GM18951 (cell line): ENCODE measurements at regions not wholly inside any gene's neighbourhood (a gene's known extent, or its start where the extent isn't known, plus 50 kb on each side); places are given as distances from the start of the nearest gene placed in this dataset.
"Not testable (repeated sequence)": the region's sequence is repeated elsewhere in the genome, so short reads cannot be mapped to it uniquely, and the experiment has no call there.

Experiments
- POLR2A ChIP-seq: IDR thresholded peaks from 4 replicates; pipeline ENCODE4 v1.6.1; 2011; ENCODE audit warnings: mild to moderate bottlenecking; ENCODE audit not compliant: insufficient read length, insufficient read depth; ENCODE audit errors: extremely low read depth
- in situ Hi-C: fragments of 300-500 bp; cut with MboI; formaldehyde crosslinking; loops from one replicate; pipeline ENCODE4 v1.12.0; 2022; ENCODE audit warnings: low sequenced_read_pairs, mixed read lengths, inconsistent platforms; ENCODE audit not compliant: unreplicated experiment

DNA sequence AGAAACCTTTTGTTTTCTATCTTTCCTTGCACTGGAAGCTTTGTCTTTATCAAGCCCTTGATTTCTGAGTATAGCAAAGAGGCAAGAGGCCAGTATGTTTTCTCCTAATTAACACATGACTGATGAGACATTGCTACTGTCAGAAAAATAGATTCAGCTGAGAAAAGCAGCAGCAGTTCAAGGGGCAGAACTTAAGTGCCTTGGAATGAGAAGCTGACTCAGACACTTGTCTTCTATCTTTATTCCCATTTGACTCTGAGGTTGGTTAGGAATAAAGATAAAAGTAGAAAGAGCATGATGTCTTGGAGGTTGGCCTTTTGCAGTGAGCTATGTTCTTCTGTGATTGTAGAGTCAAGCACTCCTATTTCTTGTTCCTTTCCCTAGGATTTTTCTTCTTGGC lies 79.1 kb upstream of the MAN1A1 start:
- in situ Hi-C loops: no loop called here

DNA sequence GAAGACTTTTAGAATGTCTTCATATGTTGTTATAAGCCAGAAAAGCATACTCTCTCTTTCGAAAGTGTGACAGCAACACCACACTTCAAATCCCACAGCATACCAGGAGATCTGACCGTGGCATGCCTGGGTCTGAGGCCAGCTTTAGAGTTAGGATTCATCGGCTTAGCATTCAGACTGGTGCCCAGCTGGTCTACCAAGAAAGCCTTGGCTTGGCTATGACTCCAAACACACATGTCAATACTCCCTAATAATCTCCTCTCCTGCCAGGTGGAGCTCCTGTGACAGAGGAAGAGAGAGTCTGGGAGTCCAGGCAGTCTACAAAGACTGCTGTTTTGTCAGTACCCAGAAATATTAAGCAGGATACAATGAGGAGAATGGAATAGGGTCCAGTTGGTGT lies 77.1 kb upstream of the MAN1A1 start:
- in situ Hi-C loops: no loop called here

More for the DNA sequence above, 79.1 kb upstream of the MAN1A1 start:
- TF ChIP-seq POLR2A: no peak

DNA sequence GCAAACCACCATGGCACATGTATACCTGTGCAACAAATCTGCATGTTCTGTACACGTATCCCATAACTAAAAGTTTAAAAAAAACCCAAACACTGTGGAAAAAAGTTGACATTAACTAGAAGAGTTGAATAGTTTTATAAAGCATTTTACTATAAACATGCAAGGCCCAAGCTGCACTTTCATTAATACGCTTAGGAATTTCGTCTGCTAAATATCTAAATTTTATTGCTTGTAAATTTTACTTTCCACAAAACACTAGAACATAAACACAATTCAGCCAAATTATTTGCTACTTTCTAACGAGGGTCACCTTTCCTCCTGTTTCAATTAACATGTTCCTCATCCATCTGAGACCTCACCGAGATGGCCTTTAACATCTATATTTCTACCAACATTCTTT lies 74.4 kb upstream of the MAN1A1 start:
- in situ Hi-C loops: no loop called here
- no peak for TF ChIP-seq POLR2A

More for the DNA sequence above, 77.1 kb upstream of the MAN1A1 start:
- no peak for TF ChIP-seq POLR2A

GRCh38 chr6:119418084-119418483 lies 68.5 kb upstream of the MAN1A1 start:
- in situ Hi-C loops: not testable (repeated sequence)

DNA sequence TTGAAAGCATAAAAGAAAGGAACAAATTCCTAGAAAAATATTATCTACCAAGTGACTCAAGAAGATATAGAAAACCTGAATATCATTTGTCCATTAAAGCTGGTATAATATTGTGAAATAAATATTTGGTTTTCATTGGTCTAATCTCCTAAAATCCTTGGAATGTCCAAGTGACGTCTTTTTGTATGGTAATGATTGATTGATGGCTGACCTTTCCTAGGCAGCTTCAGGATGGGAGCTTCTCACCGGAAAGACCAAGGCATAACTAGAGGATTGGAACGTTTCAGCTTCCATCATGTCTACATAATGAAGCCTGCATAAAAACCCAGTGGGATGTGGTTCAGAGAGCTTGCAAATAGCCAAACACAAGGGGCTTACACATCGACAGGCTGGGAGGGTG lies 57.6 kb upstream of the MAN1A1 start:
- TF ChIP-seq POLR2A: no peak
- in situ Hi-C loops: no loop called here

DNA sequence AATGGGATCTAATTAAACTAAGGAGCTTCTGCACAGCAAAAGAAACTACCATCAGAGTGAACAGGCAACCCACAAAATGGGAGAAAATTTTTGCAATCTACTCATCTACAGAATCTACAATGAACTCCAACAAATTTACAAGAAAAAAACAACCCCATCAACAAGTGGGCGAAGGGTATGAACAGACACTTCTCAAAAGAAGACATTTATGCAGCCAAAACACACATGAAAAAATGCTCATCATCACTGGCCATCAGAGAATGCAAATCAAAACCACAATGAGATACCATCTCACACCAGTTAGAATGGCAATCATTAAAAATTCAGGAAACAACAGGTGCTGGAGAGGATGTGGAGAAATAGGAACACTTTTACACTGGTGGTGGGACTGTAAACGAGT lies 55.6 kb upstream of the MAN1A1 start:
- in situ Hi-C loops: not testable (repeated sequence)
